GM10266 (cell line): ENCODE measurements at regions not wholly inside any gene's neighbourhood (a gene's known extent, or its start where the extent isn't known, plus 50 kb on each side); places are given as distances from the start of the nearest gene placed in this dataset.

Source experiments
- DNase-seq: peaks from one replicate; pipeline ENCODE4 v3.0.0; 2012; ENCODE audit errors: extremely low spot score
- TF ChIP-seq, protein P1 (sequence below): IDR thresholded peaks from 2 replicates; pipeline ENCODE4 v1.5.1; 2012; ENCODE audit warnings: mild to moderate bottlenecking, low read depth; ENCODE audit not compliant: control insufficient read depth, insufficient read depth; ENCODE audit errors: missing control alignments

DNA sequence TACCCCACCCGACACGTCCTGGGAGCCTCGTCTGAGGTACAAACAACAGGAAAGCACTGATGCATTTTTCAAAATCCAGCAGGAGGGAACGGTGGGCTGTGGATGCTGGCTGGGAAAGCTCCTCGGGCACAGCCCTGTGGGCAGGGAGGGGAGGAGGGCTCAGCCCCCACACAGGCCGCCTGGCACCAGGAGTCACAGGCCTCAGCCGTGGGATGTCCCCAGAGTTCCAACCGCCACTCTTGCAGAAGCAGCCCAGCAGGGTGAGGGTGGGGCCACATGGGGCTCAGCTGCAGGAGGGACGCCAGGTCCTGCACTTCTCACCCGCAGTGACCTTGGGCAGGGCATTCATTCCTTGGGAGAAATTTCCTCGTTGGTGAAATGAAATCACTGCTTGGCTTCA is 274.6 kb downstream of the BRD1 start:
- DNase-seq, result no peak
- TF ChIP-seq, protein P1, sequence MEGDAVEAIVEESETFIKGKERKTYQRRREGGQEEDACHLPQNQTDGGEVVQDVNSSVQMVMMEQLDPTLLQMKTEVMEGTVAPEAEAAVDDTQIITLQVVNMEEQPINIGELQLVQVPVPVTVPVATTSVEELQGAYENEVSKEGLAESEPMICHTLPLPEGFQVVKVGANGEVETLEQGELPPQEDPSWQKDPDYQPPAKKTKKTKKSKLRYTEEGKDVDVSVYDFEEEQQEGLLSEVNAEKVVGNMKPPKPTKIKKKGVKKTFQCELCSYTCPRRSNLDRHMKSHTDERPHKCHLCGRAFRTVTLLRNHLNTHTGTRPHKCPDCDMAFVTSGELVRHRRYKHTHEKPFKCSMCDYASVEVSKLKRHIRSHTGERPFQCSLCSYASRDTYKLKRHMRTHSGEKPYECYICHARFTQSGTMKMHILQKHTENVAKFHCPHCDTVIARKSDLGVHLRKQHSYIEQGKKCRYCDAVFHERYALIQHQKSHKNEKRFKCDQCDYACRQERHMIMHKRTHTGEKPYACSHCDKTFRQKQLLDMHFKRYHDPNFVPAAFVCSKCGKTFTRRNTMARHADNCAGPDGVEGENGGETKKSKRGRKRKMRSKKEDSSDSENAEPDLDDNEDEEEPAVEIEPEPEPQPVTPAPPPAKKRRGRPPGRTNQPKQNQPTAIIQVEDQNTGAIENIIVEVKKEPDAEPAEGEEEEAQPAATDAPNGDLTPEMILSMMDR, result no peak

DNA sequence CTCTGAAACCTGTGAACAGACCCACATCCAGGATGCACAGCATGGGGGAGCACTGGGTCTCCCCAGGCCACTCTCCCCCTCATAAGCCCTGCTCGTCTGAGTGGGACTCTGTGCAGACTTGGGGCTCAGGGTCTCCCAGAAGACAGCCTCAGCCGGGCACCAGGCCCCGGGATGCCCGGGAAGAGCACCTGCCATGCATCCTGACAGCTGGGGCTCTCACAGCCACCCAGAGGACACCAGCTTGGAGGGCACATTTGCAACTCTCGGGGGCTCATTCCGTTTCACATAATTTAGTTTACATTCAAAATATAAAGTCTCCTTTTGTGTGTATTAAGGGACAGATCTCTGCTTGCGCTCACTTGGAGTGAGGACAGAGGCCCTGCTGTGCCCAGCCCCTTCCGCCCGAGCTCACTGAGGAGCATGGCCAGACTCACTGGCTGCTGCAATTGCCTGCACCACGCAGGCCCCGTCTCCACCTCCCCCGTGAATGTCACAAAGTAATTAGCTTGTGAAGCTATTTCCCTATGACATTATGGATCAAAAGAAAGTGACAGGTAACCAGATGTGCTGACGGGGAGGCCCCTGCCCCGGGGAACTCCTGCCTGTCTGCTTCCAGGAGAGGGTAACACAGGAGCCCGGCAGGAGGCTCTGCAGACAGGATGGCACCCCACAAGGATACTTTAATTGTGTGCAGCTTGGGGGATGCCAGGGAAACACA is 275.6 kb downstream of the BRD1 start:
- no peak for DNase-seq
- TF ChIP-seq, protein P1, result no peak

DNA sequence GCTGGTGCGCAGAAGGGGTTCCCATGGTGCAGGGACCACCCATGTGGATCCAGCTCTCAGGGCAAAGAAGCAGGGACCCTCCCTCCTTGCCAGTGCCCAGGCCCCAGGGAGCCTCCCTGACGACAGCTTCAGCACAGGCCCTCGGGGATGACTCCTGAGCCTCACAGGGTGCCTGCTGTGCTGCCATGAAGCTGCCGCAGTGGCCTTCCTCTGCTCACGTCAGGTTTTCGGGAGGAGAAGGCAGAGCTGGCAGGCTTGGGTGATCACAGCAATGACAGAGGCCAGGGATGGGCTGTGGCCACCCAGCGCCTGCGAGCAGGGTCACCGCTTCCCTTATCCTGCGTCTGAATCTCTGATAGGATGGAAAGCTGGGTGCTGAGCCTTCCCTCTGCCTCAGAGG is 276.2 kb downstream of the BRD1 start:
- no peak for DNase-seq
- TF ChIP-seq, protein P1, result no peak

DNA sequence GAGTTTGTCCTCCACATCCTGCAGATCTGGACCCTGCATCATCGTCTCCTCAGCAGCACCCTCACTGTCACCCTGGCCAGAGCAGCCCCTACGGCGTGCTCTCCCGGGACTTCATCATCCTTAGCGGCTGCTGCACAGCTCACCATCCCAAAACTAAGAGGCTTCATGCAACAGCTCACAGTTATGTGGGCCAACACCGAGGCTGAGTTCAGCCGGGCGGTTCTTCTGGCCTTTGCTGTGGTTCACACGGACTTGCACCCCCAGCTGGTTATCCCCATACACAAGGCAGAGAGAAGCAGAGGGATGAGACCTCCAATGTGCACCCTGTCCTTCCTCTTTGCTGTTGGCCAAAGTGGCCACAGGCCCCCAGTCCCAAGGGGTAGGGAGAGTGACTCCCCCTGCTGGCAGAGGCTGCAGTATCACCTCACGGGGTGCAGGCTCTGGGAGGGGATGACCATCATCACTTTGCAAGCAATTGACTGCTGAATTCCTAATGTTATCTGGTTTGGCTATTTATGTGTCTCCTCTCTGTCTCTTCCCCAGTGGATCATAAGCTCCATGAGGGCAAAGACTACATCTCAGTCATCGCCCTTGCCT is 276.8 kb downstream of the BRD1 start:
- DNase-seq, result no peak
- TF ChIP-seq, protein P1, result no peak

DNA sequence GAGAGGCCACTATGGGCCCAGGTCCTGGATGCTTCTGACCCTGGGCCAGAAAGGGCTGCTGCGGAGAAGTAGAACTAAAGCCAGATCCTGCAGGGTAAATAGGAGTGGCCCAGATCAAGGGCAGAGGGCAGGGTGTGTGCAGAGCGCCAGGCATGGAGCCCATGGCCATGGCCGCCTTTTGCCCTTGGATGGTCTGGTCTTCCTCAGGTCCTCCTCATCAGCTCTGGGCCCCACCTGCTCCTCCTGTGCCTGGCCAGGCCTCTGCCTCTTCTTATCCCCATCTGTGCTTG is 277.6 kb downstream of the BRD1 start:
- TF ChIP-seq, protein P1, result no peak
- DNase-seq, result no peak

DNA sequence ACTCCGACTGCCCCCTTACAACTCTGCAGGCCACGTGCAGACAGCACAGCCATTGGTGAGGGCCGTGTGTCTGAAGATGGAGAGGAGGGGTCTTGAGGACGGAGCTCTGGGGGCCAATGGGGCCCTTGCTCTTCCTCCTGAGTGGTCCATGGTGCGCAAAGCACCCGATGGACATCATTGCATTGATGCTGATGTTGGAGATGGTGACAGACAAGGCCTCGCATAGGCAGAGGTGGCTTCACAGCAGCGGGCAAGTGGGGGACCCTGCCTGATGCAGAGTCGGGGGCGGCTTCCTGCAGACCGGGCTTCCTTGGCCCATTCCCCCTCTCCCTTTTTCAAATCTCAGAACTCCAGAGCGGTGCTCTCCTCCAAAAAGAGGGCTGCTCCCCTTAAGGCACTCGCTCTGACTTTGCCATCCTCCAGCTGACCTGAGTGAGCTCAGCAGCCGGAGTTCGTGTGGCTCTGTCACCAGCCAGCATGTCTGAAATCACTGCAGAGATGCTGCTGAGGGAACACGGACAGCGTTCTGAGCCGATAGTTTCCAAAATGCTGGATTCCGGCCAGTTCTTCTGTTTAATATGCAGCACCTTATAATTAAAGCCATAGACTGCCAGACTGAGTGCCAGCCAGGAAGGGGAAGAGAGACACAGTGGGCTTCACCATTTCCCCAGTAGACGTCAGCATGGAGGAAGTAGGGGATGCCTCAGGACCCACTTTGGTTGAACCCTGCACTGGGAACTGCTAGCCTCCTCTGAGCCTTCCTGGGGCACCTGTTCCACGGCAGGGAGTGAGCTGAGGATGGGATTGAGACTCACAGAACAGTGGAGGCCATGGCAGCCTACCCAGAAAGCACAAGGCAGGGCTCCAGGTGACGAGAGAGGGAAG is 278.2 kb downstream of the BRD1 start:
- TF ChIP-seq, protein P1, result no peak
- no peak for DNase-seq
